GM12872 (cell line): ENCODE measurements at regions not wholly inside any gene's neighbourhood (a gene's known extent, or its start where the extent isn't known, plus 50 kb on each side); places are given as distances from the start of the nearest gene placed in this dataset.

Source experiments
- TF ChIP-seq, protein P1 (sequence below): IDR thresholded peaks from 3 replicates; pipeline ENCODE4 v1.5.1; 2011; ENCODE audit warnings: low read depth, mild to moderate bottlenecking, low read length, moderate library complexity; ENCODE audit not compliant: insufficient read depth

DNA sequence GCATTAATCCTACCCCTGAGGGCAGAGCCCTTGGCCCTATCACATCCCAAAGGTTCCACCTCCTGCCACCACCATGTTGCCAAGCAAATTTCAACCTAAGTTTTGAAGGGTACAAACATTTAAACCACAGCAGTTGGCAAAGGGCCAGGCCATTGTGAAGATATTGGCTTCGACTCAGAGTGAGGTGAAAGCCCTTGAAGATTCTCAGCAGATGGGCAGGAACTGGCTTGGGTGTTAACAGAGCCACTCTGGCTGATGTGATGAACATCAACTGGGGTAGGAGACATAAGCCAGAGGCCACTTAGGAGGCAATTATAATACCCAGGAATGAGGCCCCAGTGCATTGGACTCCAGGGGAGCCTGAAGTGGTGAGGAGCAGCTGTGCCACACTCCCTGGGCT is 207.7 kb upstream of the KAZN start:
- TF ChIP-seq, protein P1, sequence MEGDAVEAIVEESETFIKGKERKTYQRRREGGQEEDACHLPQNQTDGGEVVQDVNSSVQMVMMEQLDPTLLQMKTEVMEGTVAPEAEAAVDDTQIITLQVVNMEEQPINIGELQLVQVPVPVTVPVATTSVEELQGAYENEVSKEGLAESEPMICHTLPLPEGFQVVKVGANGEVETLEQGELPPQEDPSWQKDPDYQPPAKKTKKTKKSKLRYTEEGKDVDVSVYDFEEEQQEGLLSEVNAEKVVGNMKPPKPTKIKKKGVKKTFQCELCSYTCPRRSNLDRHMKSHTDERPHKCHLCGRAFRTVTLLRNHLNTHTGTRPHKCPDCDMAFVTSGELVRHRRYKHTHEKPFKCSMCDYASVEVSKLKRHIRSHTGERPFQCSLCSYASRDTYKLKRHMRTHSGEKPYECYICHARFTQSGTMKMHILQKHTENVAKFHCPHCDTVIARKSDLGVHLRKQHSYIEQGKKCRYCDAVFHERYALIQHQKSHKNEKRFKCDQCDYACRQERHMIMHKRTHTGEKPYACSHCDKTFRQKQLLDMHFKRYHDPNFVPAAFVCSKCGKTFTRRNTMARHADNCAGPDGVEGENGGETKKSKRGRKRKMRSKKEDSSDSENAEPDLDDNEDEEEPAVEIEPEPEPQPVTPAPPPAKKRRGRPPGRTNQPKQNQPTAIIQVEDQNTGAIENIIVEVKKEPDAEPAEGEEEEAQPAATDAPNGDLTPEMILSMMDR = no peak

DNA sequence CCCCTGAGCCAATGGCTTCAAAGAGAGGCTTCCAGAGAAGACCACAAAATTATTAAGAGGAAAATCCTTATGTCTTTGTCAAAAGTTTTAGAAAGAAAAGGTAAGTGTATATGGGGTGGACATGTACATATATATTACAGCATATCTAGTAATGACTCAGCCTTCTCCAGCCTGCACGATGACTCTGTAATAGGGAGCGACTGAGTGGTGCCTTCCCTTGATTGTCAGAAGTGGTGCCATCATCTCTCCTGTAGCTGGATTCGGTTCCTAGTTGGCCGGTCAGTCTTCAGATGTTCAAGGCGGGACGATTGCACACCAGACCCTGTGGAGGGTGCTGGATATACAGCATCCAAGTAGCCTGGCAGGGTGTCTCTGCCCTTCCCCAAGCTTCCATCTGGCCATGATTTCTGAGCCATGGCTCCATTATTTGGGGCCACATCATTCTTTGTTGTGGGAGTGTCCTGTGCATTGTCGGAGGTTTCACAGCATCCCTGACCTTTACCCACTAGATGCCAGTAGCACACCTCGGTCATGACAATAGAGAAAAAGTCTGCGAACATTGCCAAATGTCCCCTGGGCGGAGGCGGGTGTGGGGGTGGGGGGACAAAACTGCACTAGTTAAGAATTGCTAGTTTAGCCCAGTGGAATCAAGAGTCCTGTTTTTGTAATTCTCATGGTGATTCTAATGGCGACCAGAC is 206.2 kb upstream of the KAZN start:
- TF ChIP-seq, protein P1 = no peak

DNA sequence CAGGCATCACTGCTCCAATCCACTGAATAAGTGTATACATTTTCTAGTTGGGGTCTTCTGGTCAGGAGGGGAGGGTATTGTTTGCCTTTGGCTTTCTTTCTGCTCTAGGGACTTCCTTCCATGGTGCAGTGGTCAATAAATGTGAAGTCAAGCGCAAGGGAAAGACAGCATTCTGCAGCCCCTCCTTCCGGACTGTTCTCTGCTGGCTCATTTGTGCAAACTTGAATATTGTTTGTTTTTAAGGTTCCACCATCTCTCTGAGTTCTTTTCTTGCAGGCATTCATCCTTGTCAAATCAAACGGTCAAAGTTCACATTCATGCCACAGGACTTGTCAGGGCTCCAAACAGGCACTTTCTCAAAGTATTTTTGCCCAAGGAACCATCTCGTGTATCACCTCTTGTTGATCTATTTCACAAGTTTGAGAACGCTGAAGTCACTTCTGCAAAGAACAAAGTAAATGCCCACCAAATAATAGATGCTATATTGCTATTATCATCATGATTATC is 205.6 kb upstream of the KAZN start:
- TF ChIP-seq, protein P1 = no peak

DNA sequence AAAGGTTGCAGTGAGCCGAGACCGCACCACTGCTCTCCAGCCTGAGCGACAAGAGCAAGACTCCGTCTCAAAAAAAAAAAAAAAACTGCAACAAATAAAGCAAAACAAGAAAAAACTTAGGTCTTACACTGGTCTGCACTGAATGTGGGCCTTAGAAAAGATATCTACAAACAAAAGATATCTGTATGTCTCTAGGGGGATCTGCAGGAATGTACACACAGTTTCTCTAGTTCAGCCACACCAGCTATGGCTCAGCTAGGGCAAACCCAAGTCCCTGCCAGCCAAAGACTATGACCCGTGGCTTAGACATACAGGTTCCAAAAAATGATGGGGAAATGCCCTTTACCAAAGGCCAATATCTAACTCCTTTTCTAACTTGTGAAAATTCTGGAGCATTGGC is 202.4 kb upstream of the KAZN start:
- TF ChIP-seq, protein P1 = no peak

DNA sequence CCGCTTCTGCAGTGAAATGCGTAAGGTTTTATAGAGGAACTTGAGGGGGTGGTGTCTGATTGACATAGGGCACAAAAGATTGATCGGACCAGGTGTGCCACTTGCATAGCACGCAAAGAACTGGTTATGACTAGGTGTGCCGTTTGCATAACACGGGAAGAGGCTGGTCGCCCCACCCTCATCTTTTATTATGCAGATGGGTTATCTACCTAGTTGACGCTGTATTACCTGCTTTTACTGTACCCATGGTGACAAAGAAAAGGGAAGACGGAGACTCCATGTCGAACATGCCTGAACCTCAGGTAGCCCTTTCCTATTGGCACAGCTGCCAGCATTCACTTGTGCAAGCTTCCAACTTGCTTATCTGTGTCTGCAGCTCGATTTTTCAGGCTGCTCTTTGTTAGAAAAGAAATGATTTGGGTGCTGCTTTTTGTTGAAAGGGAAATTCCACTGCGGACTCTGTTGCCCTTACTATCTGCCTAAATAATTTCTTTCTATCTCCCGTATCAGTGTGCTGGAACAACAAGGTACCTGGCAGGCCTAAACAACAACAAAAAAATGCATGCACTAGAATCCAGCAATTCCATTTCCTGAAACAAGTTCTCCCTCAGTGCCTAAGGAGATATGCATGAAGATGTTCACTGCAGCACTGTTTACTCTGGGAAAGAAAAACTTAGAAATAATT is 194.4 kb upstream of the KAZN start:
- TF ChIP-seq, protein P1 = no peak

DNA sequence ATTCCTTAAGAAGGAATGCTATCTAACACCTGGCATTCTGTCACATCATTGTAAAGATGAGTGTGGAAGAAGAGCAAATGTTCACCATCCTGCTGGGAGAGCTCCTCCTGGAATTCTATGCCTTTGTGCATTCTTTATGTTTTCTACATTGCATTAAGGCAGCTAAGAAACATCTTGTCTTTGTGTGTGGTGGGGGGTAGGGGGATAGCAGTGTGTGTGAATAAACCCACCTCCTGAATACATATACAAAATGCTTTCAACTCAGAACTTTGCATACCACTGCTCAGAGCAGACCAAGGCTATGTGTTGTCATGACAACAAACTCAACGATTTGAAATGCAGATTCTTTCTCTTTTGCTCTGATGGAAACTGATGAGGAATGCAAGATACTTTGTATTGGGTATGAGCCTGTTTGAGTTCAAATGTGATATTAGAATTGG is 193.6 kb upstream of the KAZN start:
- TF ChIP-seq, protein P1 = no peak

DNA sequence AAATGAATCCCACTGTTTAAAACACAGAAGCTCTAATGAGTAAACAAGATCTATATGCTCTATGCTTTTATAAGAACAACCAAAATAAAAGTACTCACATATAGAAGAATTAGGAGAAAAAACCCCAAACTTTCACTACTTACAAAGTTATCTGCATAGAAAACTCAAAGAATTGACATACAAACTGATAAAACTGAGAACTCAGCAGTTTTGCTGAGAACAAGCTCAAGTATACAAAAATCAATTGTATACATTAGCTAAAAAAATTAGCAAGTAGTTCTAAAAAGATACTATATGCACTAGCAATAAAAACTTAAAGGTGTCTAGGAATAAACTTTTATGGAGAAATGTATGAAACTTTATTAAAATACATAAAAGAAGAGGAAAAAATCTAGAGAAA is 186.2 kb upstream of the KAZN start:
- TF ChIP-seq, protein P1 = no peak
